Thoracic aorta (tissue), 2 donors: ENCODE measurements at regions not wholly inside any gene's neighbourhood (a gene's known extent, or its start where the extent isn't known, plus 50 kb on each side); places are given as distances from the start of the nearest gene placed in this dataset.

Experiments
- ATAC-seq: fragments of 150-250 bp; one replicate; pipeline ENCODE4 v1.8.0; 2017; ENCODE audit warnings: low read depth; ENCODE audit not compliant: insufficient number of reproducible peaks, low FRiP score
- DNase-seq: peaks from one replicate; pipeline ENCODE4 v3.0.0-alpha.2; 2020; ENCODE audit warnings: low spot score
- H3K27ac ChIP-seq, 2 donors: fragments of 200-600 bp; sonication (generic); 1 replicate in 1 of 2; 2 replicates in 1 of 2; pipeline ENCODE4 v1.5.1; 2016; ENCODE audit warnings: mild to moderate bottlenecking in 2 of 2, moderate library complexity in 2 of 2
- H3K27me3 ChIP-seq: fragments of 200-600 bp; sonication (generic); replicated peaks from 2 replicates; pipeline ENCODE4 v1.6.0; 2016; ENCODE audit warnings: mild to moderate bottlenecking; ENCODE audit not compliant: insufficient read depth
- H3K36me3 ChIP-seq: fragments of 200-600 bp; sonication (generic); one replicate; pipeline ENCODE4 v1.5.1; 2016
- H3K4me1 ChIP-seq, 2 donors: fragments of 200-600 bp; sonication (generic); 1 replicate in 1 of 2; 2 replicates in 1 of 2; pipeline versions ENCODE4 v1.5.1 to v1.6.0; 2016; ENCODE audit warnings: low read depth in 2 of 2, mild to moderate bottlenecking in 1 of 2; ENCODE audit not compliant: control insufficient read depth in 1 of 2
- H3K4me3 ChIP-seq: fragments of 200-600 bp; sonication (generic); 2 replicates; pipeline ENCODE4 v1.5.1; 2016; ENCODE audit warnings: mild to moderate bottlenecking
- H3K9me3 ChIP-seq: fragments of 200-600 bp; sonication (generic); 2 replicates; pipeline ENCODE4 v1.5.1; 2016
- TF ChIP-seq, protein P1 (sequence below): fragments of 200-600 bp; sonication (generic); IDR thresholded peaks from one replicate; pipeline ENCODE4 v1.5.1; 2019; ENCODE audit warnings: antibody characterized with exemption

DNA sequence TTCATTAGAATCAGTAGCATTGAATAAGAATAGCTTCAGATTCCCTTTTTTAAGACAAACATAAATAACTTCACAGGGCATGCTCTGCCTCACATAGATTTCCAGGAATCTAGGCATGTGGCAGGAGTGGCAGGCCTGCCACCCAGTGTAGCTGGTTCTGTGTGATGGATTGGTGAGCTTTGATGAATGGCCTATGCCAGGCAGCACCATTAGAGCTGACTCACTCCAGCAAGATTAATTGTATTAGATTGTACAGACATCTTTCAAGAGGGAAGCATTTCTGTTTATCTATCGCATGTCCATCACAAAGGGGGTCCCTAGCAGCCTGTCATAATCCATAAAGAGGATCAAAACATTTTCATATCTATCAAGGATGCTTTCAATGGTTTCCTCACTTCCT, 71.9 kb downstream of the NAA11 start:
- TF ChIP-seq, protein P1, sequence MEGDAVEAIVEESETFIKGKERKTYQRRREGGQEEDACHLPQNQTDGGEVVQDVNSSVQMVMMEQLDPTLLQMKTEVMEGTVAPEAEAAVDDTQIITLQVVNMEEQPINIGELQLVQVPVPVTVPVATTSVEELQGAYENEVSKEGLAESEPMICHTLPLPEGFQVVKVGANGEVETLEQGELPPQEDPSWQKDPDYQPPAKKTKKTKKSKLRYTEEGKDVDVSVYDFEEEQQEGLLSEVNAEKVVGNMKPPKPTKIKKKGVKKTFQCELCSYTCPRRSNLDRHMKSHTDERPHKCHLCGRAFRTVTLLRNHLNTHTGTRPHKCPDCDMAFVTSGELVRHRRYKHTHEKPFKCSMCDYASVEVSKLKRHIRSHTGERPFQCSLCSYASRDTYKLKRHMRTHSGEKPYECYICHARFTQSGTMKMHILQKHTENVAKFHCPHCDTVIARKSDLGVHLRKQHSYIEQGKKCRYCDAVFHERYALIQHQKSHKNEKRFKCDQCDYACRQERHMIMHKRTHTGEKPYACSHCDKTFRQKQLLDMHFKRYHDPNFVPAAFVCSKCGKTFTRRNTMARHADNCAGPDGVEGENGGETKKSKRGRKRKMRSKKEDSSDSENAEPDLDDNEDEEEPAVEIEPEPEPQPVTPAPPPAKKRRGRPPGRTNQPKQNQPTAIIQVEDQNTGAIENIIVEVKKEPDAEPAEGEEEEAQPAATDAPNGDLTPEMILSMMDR, result no peak
- DNase-seq (no peak), ATAC-seq (no peak)
- Histone ChIP-seq H3K27ac (no peak overlapping the region), H3K36me3 (no peaks in the 10 kb centered on the region), H3K9me3 (no peaks in the 10 kb centered on the region), H3K4me1 (peaks cover 0 to 18% of the 10 kb centered on the region in 2 donors), H3K4me3 (no peak overlapping the region), H3K27me3 (no peaks in the 10 kb centered on the region)

DNA sequence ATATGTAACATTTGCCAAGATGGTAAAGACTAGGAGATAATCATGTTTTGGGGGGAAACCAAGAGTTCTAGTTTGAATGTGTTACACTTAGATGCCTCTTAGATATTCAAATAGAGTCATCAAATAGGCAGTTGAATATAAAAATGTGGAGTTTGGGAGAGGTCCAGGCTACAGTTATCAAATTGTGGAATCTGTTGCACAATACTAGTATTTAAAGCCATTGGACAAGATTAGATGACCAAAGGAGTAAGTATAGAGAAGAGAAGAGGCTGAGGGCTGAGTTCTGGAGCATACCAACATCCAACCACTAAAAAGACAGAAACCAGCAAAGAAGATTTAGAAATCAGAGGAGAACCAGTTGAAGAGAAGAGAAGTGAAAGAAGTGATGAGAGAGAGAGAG, 72.7 kb downstream of the NAA11 start:
- no peak overlapping the region for H3K27ac ChIP-seq
- H3K9me3 ChIP-seq, result no peaks in the 10 kb centered on the region
- no peak overlapping the region for H3K4me3 ChIP-seq
- no peaks in the 10 kb centered on the region for H3K36me3 ChIP-seq
- no peak for DNase-seq
- TF ChIP-seq, protein P1, result no peak
- no peak for ATAC-seq
- H3K27me3 ChIP-seq, result no peaks in the 10 kb centered on the region
- peaks cover 0 to 18% of the 10 kb centered on the region in 2 donors for H3K4me1 ChIP-seq

DNA sequence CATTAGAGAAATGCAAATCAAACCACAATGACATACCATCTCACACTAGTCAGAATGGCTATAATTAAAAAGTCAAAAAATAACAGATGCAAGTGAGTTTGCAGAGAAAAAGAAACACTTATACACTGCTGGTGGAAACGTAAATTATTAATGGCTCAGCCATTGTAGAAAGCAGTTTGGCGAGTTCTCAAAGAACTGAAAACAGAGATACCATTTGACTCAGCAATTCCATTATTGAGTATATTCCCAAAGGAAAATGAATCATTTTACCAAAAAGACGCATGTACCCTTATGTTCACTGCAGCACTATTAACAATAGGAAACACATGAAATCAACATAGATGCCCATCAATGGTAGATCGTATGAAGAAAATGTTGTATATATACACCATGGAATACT, 75.0 kb downstream of the NAA11 start:
- DNase-seq (no peak), ATAC-seq (no peak)
- H3K4me1 ChIP-seq, result peaks cover 0 to 18% of the 10 kb centered on the region in 2 donors
- TF ChIP-seq, protein P1, result no peak
- no peak overlapping the region for H3K4me3 ChIP-seq
- H3K9me3 ChIP-seq, result no peaks in the 10 kb centered on the region
- H3K27me3 ChIP-seq, result no peaks in the 10 kb centered on the region
- H3K36me3 ChIP-seq, result no peaks in the 10 kb centered on the region
- no peak overlapping the region for H3K27ac ChIP-seq

DNA sequence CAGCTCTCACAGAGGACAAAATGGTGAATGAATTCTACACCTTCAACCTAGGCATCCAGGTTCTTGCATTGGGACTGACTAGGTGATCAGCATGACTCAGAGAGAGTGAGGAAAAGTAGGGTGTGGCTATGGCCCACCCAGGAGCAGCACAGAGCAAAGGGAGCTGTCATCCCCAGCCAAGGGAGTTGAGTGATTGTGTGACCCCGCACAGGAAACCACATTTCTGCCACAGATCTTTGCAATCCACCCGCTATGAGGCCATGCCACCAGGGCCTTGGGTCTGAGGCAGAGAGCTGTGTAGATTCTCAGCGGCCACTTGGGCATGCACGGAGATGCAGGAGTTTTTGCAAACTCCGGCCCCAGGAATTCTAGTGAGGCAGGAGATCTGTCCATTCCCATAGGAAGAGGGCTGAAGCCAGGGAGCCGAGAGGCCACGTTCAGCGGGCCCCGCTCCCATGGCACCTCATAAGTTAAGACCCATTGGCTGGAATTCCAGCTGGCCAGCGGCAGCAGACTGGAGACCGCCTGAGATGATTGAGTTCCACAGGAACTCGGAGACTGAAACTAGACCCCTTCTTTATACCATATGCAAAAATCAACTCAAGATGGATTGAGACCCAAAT, 75.9 kb downstream of the NAA11 start:
- TF ChIP-seq, protein P1, result no peak
- no peaks in the 10 kb centered on the region for H3K27me3 ChIP-seq
- H3K4me1 ChIP-seq, result peaks cover 0 to 18% of the 10 kb centered on the region in 2 donors
- DNase-seq (no peak), ATAC-seq (no peak)
- no peak overlapping the region for H3K4me3 ChIP-seq
- H3K27ac ChIP-seq, result no peak overlapping the region
- H3K36me3 ChIP-seq, result no peaks in the 10 kb centered on the region
- no peaks in the 10 kb centered on the region for H3K9me3 ChIP-seq

DNA sequence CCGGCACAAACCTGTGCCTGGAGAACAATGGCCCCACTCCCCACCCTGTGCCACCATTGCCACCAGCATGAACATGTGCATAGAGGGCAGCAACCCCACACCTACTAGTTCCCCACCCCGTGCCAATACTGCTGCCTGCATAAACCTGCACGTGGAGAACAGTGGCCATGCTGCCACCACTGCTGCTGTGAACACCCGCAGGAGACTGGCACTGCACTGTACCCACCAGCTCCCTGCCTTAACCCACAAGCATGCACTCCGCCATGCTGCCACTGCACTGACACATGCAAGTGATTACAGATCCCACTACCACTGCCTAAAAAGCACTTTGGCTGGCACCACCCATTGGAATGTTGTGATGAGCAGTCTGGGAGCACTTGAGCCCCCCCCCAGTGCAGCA, 77.3 kb downstream of the NAA11 start:
- no peaks in the 10 kb centered on the region for H3K27me3 ChIP-seq
- H3K36me3 ChIP-seq, result no peaks in the 10 kb centered on the region
- DNase-seq (no peak), ATAC-seq (no peak)
- H3K27ac ChIP-seq, result no peak overlapping the region
- no peak overlapping the region for H3K4me3 ChIP-seq
- no peaks in the 10 kb centered on the region for H3K9me3 ChIP-seq
- TF ChIP-seq, protein P1, result no peak
- H3K4me1 ChIP-seq, result peaks cover 0 to 11% of the 10 kb centered on the region in 2 donors
